HCT116 (cell line): ENCODE measurements at regions not wholly inside any gene's neighbourhood (a gene's known extent, or its start where the extent isn't known, plus 50 kb on each side); places are given as distances from the start of the nearest gene placed in this dataset.

Experiments used
- ATAC-seq: fragments of 200-7000 bp; cut with Tn5 transposase; 2 replicates; pipeline ENCODE4 v1.9.1; 2020; ENCODE audit warnings: mild to moderate bottlenecking, moderate library complexity
- BruUV-seq: library from RNA; stranded (reverse); fragments of 400-500 nt; replicated peaks from 2 replicates; lab custom pipeline; 2021; lab: Mats Ljungman, UMichigan
- CTCF ChIA-PET: fragments of 300-600 bp; sonication (Branson Sonifier 250); formaldehyde crosslinking; loops from one replicate; lab custom pipeline; 2021; ENCODE audit warnings: antibody characterized with exemption; lab: Charles Lee
- POLR2A ChIA-PET: fragments of 300-600, 350-600 bp; sonication (Branson Sonifier 250); formaldehyde crosslinking; loops from one replicate; lab custom pipeline; 2021; ENCODE audit warnings: antibody characterized with exemption; lab: Charles Lee
- RAD21 ChIA-PET, 2 experiments: fragments of 300-600 bp; sonication (Branson Sonifier 250); formaldehyde crosslinking; loops; one replicate each; lab custom pipeline; 2023; ENCODE audit warnings: low total read pairs in 2 of 2; ENCODE audit not compliant: uncharacterized antibody in 2 of 2, unreplicated experiment in 2 of 2, low non-redundant PET in 1 of 2; lab: Charles Lee
- DNase-seq: peaks from one replicate; pipeline ENCODE4 v3.0.0-alpha.2; 2010; ENCODE audit warnings: low read depth, low spot score
- H2AFZ ChIP-seq: fragments of 200-600 bp; shearing (Covaris generic), sonication (generic); 2 replicates; pipeline ENCODE4 v1.6.1; 2017; ENCODE audit warnings: low read depth, mixed run types, mixed read lengths, antibody characterized with exemption, low read length; ENCODE audit not compliant: poor library complexity, severe bottlenecking
- H3K27ac ChIP-seq: 2 replicates; pipeline ENCODE4 v1.5.1; 2012; ENCODE audit warnings: low read depth, low read length
- H3K27me3 ChIP-seq: fragments of 200-600 bp; sonication (generic); 2 replicates; pipeline ENCODE4 v1.6.1; 2016; ENCODE audit warnings: mixed run types, low read length, mixed read lengths; ENCODE audit not compliant: insufficient read depth
- H3K36me3 ChIP-seq, 2 experiments: fragments of 200-500 bp in 1 of 2; fragments of 200-600 bp in 1 of 2; sonication (Bioruptor generic) in 1 of 2; sonication (generic) in 1 of 2; 2 replicates each; pipeline versions ENCODE4 v1.5.1 to v1.6.1; 2014 to 2016; ENCODE audit warnings: low read length in 2 of 2, inconsistent platforms in 1 of 2, mixed read lengths in 1 of 2, mixed run types in 1 of 2; ENCODE audit not compliant: insufficient read depth in 2 of 2, control insufficient read depth in 1 of 2
- H3K4me1 ChIP-seq, 2 experiments: fragments of 200-600 bp in 1 of 2; sonication (generic) in 1 of 2; 2 replicates each; pipeline versions ENCODE4 v1.5.1 to v1.6.1; 2012 to 2017; ENCODE audit warnings: low read length in 2 of 2, inconsistent platforms in 1 of 2, mild to moderate bottlenecking in 1 of 2, mixed read lengths in 1 of 2, mixed run types in 1 of 2, moderate library complexity in 1 of 2; ENCODE audit not compliant: insufficient read depth in 2 of 2, control insufficient read depth in 1 of 2
- H3K4me2 ChIP-seq: fragments of 200-600 bp; sonication (generic); 2 replicates; pipeline ENCODE4 v1.6.1; 2017; ENCODE audit warnings: mixed run types, low read length, mixed read lengths
- H3K4me3 ChIP-seq, 2 experiments: fragments of 200-600 bp in 1 of 2; sonication (generic) in 1 of 2; replicated peaks in 1 of 2; 2 replicates each; pipeline ENCODE4 v1.5.1; 2011 to 2016; ENCODE audit warnings: low read length in 2 of 2, control low read depth in 1 of 2, low read depth in 1 of 2, mild to moderate bottlenecking in 1 of 2, mixed read lengths in 1 of 2, mixed run types in 1 of 2
- H3K79me2 ChIP-seq: fragments of 200-600 bp; sonication (generic); 2 replicates; pipeline ENCODE4 v1.6.1; 2017; ENCODE audit warnings: mild to moderate bottlenecking, mixed run types, low read length, moderate library complexity, mixed read lengths; ENCODE audit not compliant: insufficient read depth
- H3K9ac ChIP-seq: fragments of 200-600 bp; sonication (generic); 2 replicates; pipeline ENCODE4 v1.6.1; 2016; ENCODE audit warnings: low read length, mixed read lengths
- H3K9me2 ChIP-seq: fragments of 200-600 bp; sonication (generic), shearing (Covaris generic); 2 replicates; pipeline ENCODE4 v1.6.1; 2017; ENCODE audit warnings: mixed run types, mild to moderate bottlenecking, moderate library complexity; ENCODE audit not compliant: insufficient read depth
- H3K9me3 ChIP-seq, 2 experiments: fragments of 200-500 bp in 1 of 2; fragments of 200-600 bp in 1 of 2; sonication (Bioruptor generic) in 1 of 2; sonication (generic) in 1 of 2; 2 replicates each; pipeline ENCODE4 v1.6.1; 2014 to 2017; ENCODE audit warnings: low read length in 2 of 2, mixed read lengths in 2 of 2, inconsistent platforms in 1 of 2, low read depth in 1 of 2, mild to moderate bottlenecking in 1 of 2, mixed run types in 1 of 2, moderate library complexity in 1 of 2; ENCODE audit not compliant: control insufficient read depth in 1 of 2, insufficient read depth in 1 of 2
- H4K20me1 ChIP-seq: fragments of 200-600 bp; sonication (generic), shearing (Covaris generic); 2 replicates; pipeline ENCODE4 v1.6.1; 2017; ENCODE audit warnings: mixed run types, mild to moderate bottlenecking, moderate library complexity; ENCODE audit not compliant: insufficient read depth
- CBX3 ChIP-seq: IDR thresholded peaks from 2 replicates; pipeline ENCODE4 v1.6.1; 2012; ENCODE audit warnings: low read depth
- EGR1 ChIP-seq: IDR thresholded peaks from 2 replicates; pipeline ENCODE4 v1.6.1; 2012; ENCODE audit warnings: low read depth
- ELF1 ChIP-seq: IDR thresholded peaks from 2 replicates; pipeline ENCODE4 v1.6.1; 2012; ENCODE audit warnings: low read depth, borderline replicate concordance
- EZH2 ChIP-seq: fragments of 200-600 bp; sonication (generic); IDR thresholded peaks from 2 replicates; pipeline ENCODE4 v1.6.1; 2017; ENCODE audit warnings: antibody characterized with exemption, mixed run types
- EZH2phosphoT487 ChIP-seq: fragments of 200-600 bp; IDR thresholded peaks from 2 replicates; pipeline ENCODE4 v1.6.1; 2018; ENCODE audit warnings: antibody characterized with exemption, borderline replicate concordance
- MAX ChIP-seq: IDR thresholded peaks from 2 replicates; pipeline ENCODE4 v1.6.1; 2012
- POLR2AphosphoS5 ChIP-seq: IDR thresholded peaks from 2 replicates; pipeline ENCODE4 v1.6.1; 2011; ENCODE audit warnings: mild to moderate bottlenecking, low read depth, low read length, moderate library complexity
- REST ChIP-seq: IDR thresholded peaks from 2 replicates; pipeline ENCODE4 v1.6.1; 2012; ENCODE audit warnings: low read depth
- SIN3A ChIP-seq: IDR thresholded peaks from 2 replicates; pipeline ENCODE4 v1.6.1; 2012; ENCODE audit warnings: low read depth
- TCF7L2 ChIP-seq: IDR thresholded peaks from 2 replicates; pipeline ENCODE4 v1.7.0; 2011; ENCODE audit warnings: borderline replicate concordance, inconsistent platforms; ENCODE audit not compliant: insufficient read depth, insufficient read length; ENCODE audit errors: extremely low read depth
- YY1 ChIP-seq: IDR thresholded peaks from 2 replicates; pipeline ENCODE4 v1.6.1; 2011; ENCODE audit warnings: low read length, low read depth, moderate library complexity, mild to moderate bottlenecking; ENCODE audit not compliant: insufficient replicate concordance; ENCODE audit errors: extremely low read depth
- ZBTB33 ChIP-seq: IDR thresholded peaks from 2 replicates; pipeline ENCODE4 v1.6.1; 2011; ENCODE audit warnings: mild to moderate bottlenecking, low read length, moderate library complexity; ENCODE audit not compliant: insufficient replicate concordance; ENCODE audit errors: extremely low read depth
- ZNF274 ChIP-seq: fragments of 200-500 bp; sonication (Bioruptor generic); IDR thresholded peaks from 2 replicates; pipeline ENCODE4 v1.6.1; 2014; ENCODE audit warnings: mild to moderate bottlenecking, low read depth, low read length, inconsistent platforms
- intact Hi-C: fragments of 100-400 bp; cut with micrococcal nuclease; formaldehyde crosslinking; loops from 2 replicates; pipeline ENCODE4 v1.10.0; 2022

GRCh38 chr1:106249365-106249764 lies 807.1 kb upstream of the PRMT6 start:
- Histone ChIP-seq H2AFZ (no peak overlapping the region), H3K27me3 (no peaks in the 10 kb centered on the region), H3K9me2 (no peaks in the 10 kb centered on the region), H4K20me1 (no peaks in the 10 kb centered on the region), H3K27ac (no peak overlapping the region), H3K9ac (no peak overlapping the region), H3K4me3 (no peak overlapping the region), H3K9me3 (peaks cover 12 to 16% of the 10 kb centered on the region in 2 experiments; a peak in 2 of 4 replicates), H3K79me2 (no peaks in the 10 kb centered on the region), H3K36me3 (no peaks in the 10 kb centered on the region), H3K4me1 (no peaks in the 10 kb centered on the region), H3K4me2 (no peak overlapping the region)
- CTCF ChIA-PET = no interaction called here
- DNase-seq (no peak), ATAC-seq (no peak)
- POLR2A ChIA-PET = no interaction called here
- intact Hi-C loops = no loop called here
- no TSS peak for BruUV-seq
- RAD21 ChIA-PET = no interaction called here
- TF ChIP-seq ZNF274 (no peak), EZH2 (no peak), EGR1 (no peak), REST (no peak), YY1 (no peak), POLR2AphosphoS5 (no peak), MAX (no peak), ZBTB33 (no peak), ELF1 (no peak), EZH2phosphoT487 (no peak), TCF7L2 (no peak), CBX3 (no peak), SIN3A (no peak)
